SK-N-SH (cell line): ENCODE measurements at regions not wholly inside any gene's neighbourhood (a gene's known extent, or its start where the extent isn't known, plus 50 kb on each side); places are given as distances from the start of the nearest gene placed in this dataset.

Experiments used
- CTCF ChIA-PET: fragments of 300-600, 350-600 bp; formaldehyde crosslinking; extraction: SDS; loops from one replicate; lab custom pipeline; 2021; lab: Yijun Ruan, JAX
- POLR2A ChIA-PET: fragments of 350-600 bp; sonication (Branson Sonifier 250); formaldehyde crosslinking; extraction: SDS; loops from one replicate; lab custom pipeline; 2020; ENCODE audit warnings: antibody characterized with exemption, inconsistent platforms; lab: Yijun Ruan, JAX
- DNase-seq: peaks from one replicate; pipeline ENCODE4 v3.0.0; 2012
- H2AFZ ChIP-seq: fragments of 200-600 bp; sonication (generic); 2 replicates; pipeline ENCODE4 v1.8.1; 2016; ENCODE audit warnings: antibody characterized with exemption, mild to moderate bottlenecking, low read depth
- H3F3A ChIP-seq: fragments of 200-600 bp; sonication (generic); replicated peaks from 2 replicates; pipeline ENCODE3; 2016; ENCODE audit warnings: antibody characterized with exemption, mild to moderate bottlenecking; ENCODE audit not compliant: insufficient read depth
- H3K27ac ChIP-seq, 2 experiments: fragments of 200-500 bp in 1 of 2; fragments of 200-600 bp in 1 of 2; sonication (Bioruptor generic) in 1 of 2; sonication (generic), shearing (Covaris generic) in 1 of 2; 2 replicates each; pipeline versions ENCODE4 v1.5.1 to v1.6.1; 2014 to 2016; ENCODE audit warnings: low read depth in 2 of 2, inconsistent platforms in 1 of 2, low read length in 1 of 2, mild to moderate bottlenecking in 1 of 2, mixed read lengths in 1 of 2
- H3K27me3 ChIP-seq: fragments of 200-600 bp; sonication (generic), shearing (Covaris generic); 2 replicates; pipeline ENCODE4 v1.6.1; 2016; ENCODE audit warnings: mixed run types; ENCODE audit not compliant: insufficient read depth
- H3K36me3 ChIP-seq, 2 experiments: fragments of 200-500 bp in 1 of 2; fragments of 200-600 bp in 1 of 2; sonication (Bioruptor generic) in 1 of 2; sonication (generic) in 1 of 2; replicated peaks in 1 of 2; 2 replicates each; pipeline versions ENCODE3 to v1.5.1; 2014 to 2016; ENCODE audit warnings: low read length in 1 of 2, mild to moderate bottlenecking in 1 of 2; ENCODE audit not compliant: insufficient read depth in 2 of 2, control insufficient read depth in 1 of 2
- H3K4me1 ChIP-seq, 2 experiments: fragments of 200-500 bp in 1 of 2; fragments of 200-600 bp in 1 of 2; sonication (Bioruptor generic) in 1 of 2; sonication (generic), shearing (Covaris generic) in 1 of 2; 2 replicates each; pipeline versions ENCODE4 v1.5.1 to v1.6.1; 2014 to 2016; ENCODE audit warnings: low read depth in 1 of 2, low read length in 1 of 2, mixed run types in 1 of 2; ENCODE audit not compliant: insufficient read depth in 2 of 2, control insufficient read depth in 1 of 2
- H3K4me2 ChIP-seq: fragments of 200-600 bp; sonication (generic), shearing (Covaris generic); 2 replicates; pipeline ENCODE4 v1.6.1; 2017; ENCODE audit warnings: mixed run types
- H3K4me3 ChIP-seq, 2 experiments: fragments of 200-500 bp in 1 of 2; fragments of 200-600 bp in 1 of 2; sonication (Bioruptor generic) in 1 of 2; sonication (generic), shearing (Covaris generic) in 1 of 2; 2 replicates each; pipeline versions ENCODE4 v1.5.1 to v1.8.1; 2014 to 2016; ENCODE audit warnings: low read depth in 2 of 2, inconsistent platforms in 1 of 2, low read length in 1 of 2, mild to moderate bottlenecking in 1 of 2, mixed read lengths in 1 of 2, moderate library complexity in 1 of 2
- H3K79me2 ChIP-seq: fragments of 200-600 bp; sonication (generic); 2 replicates; pipeline ENCODE4 v1.8.1; 2017; ENCODE audit warnings: mild to moderate bottlenecking; ENCODE audit not compliant: insufficient read depth
- H3K9ac ChIP-seq: fragments of 200-600 bp; sonication (generic); 2 replicates; pipeline ENCODE4 v1.6.1; 2017; ENCODE audit warnings: mixed run types
- H3K9me2 ChIP-seq: fragments of 200-600 bp; sonication (generic); 2 replicates; pipeline ENCODE4 v1.6.1; 2017; ENCODE audit warnings: mixed run types
- H3K9me3 ChIP-seq: fragments of 200-600 bp; sonication (generic); 2 replicates; pipeline ENCODE4 v1.6.1; 2017; ENCODE audit warnings: mixed run types, mild to moderate bottlenecking, moderate library complexity
- H4K20me1 ChIP-seq: fragments of 200-600 bp; sonication (generic); 2 replicates; pipeline ENCODE4 v1.6.1; 2017; ENCODE audit warnings: mild to moderate bottlenecking, mixed run types; ENCODE audit not compliant: insufficient read depth
- CHD2 ChIP-seq: fragments of 150-350 bp; IDR thresholded peaks from 2 replicates; pipeline ENCODE4 v1.6.1; 2018; ENCODE audit warnings: low read length; ENCODE audit not compliant: partially characterized antibody
- CTCF ChIP-seq: fragments of 200-600 bp; sonication (generic); IDR thresholded peaks from 2 replicates; pipeline ENCODE4 v1.6.1; 2017; ENCODE audit warnings: antibody characterized with exemption, mild to moderate bottlenecking, moderate library complexity
- EP300 ChIP-seq, 2 experiments: IDR thresholded peaks; 2 replicates each; pipeline versions ENCODE4 v1.4.0 to v1.6.1; 2012; ENCODE audit warnings: borderline replicate concordance in 1 of 2, low read depth in 1 of 2, low read length in 1 of 2
- FOSL2 ChIP-seq: IDR thresholded peaks from 2 replicates; pipeline ENCODE4 v1.4.0; 2012; ENCODE audit warnings: low read depth, mild to moderate bottlenecking, moderate library complexity, borderline replicate concordance
- FOXJ3 ChIP-seq: sonication (generic); formaldehyde crosslinking; IDR thresholded peaks from 2 replicates; pipeline ENCODE4 v1.5.1; 2020; ENCODE audit warnings: mild to moderate bottlenecking, missing genetic modification reagents
- IRF3 ChIP-seq: fragments of 150-350 bp; IDR thresholded peaks from 2 replicates; pipeline ENCODE4 v1.6.1; 2016; ENCODE audit warnings: mild to moderate bottlenecking, low read depth, low read length
- MAX ChIP-seq: IDR thresholded peaks from 2 replicates; pipeline ENCODE4 v1.4.0; 2012; ENCODE audit warnings: low read depth
- RAD21 ChIP-seq: IDR thresholded peaks from 2 replicates; pipeline ENCODE4 v1.6.1; 2012; ENCODE audit warnings: mild to moderate bottlenecking, low read length
- RFX5 ChIP-seq: IDR thresholded peaks from 2 replicates; pipeline ENCODE4 v1.6.1; 2012; ENCODE audit warnings: mild to moderate bottlenecking, improper control_type of control experiment, low read length
- TCF12 ChIP-seq: IDR thresholded peaks from 2 replicates; pipeline ENCODE4 v1.4.0; 2012
- YY1 ChIP-seq: IDR thresholded peaks from 2 replicates; pipeline ENCODE4 v1.4.0; 2012; ENCODE audit warnings: low read depth, mild to moderate bottlenecking
- WGBS: methylation state at CpG from one replicate; pipeline ENCODE4 v1.1.6; 2017; ENCODE audit warnings: low lambda C conversion rate; 5-methylcytosine and 5-hydroxymethylcytosine counted together

DNA sequence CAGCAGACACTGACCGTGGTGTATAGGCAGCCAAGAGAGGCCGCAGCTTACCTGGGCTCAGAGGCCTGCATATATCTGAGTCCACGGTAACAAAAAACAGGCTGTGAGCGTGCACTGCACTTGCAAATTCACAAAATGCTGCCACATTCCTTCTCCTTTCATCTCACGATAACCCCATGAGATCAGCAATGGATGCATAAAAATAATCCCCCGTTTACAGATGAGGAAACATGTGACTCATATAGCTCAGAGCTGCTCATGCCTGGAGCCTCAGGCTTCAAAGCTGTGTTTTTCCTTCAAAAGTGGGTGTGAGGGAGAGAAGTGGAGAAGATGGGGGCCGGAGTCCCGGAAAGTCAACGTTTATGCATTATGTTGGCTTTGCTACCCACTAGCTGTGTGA lies 118.3 kb upstream of the FOXF1 start:
- ChIA-PET CTCF (interaction anchor here (1.3 kb wide), 1 partner anchor 126 kb away, joined by 5 read pairs; no protein-coding TSS in a partner anchor), POLR2A (no interaction called here)

More for the DNA sequence above, 118.3 kb upstream of the FOXF1 start:
- Histone ChIP-seq H3K36me3 (no peaks in the 10 kb centered on the region), H3K27ac (peak overlapping the region in 1 of 2 experiments; percentile 51; a peak in 2 of 4 replicates), H3K9ac (no peak overlapping the region), H3K27me3 (no peaks in the 10 kb centered on the region), H3F3A (peaks cover 26% of the 10 kb centered on the region), H3K4me1 (peaks cover 2 to 30% of the 10 kb centered on the region in 2 experiments; a peak in 3 of 4 replicates), H3K79me2 (no peaks in the 10 kb centered on the region), H4K20me1 (no peaks in the 10 kb centered on the region), H3K9me2 (no peaks in the 10 kb centered on the region), H3K4me2 (peak overlapping the region; percentile 25), H3K9me3 (no peaks in the 10 kb centered on the region), H3K4me3 (no peak overlapping the region), H2AFZ (peak overlapping the region; percentile 61)
- no peak for DNase-seq
- TF ChIP-seq TCF12 (no peak), CTCF (no peak), EP300 (IDR thresholded peaks at IDR 0.05; ENCODE audit: borderline replicate concordance in 1 of 2, low read depth in 1 of 2, low read length in 1 of 2) (no peak), FOXJ3 (CRISPR knock-in tag) (no peak), FOSL2 (peak; percentile 13; the same call in 1 of the 2 replicates), RAD21 (no peak), CHD2 (no peak), YY1 (no peak), IRF3 (no peak), MAX (peak; percentile 57; the same call in 1 of the 2 replicates), RFX5 (no peak)
- WGBS, result 61% methylated on average over 9 of the region's 9 CpGs
